Activated naive CD4-positive, alpha-beta T cell treated with anti-CD3 and anti-CD28 coated beads for 36 hours (primary cell): ENCODE measurements at regions not wholly inside any gene's neighbourhood (a gene's known extent, or its start where the extent isn't known, plus 50 kb on each side); places are given as distances from the start of the nearest gene placed in this dataset.
"Not testable (repeated sequence)": the region's sequence is repeated elsewhere in the genome, so short reads cannot be mapped to it uniquely, and the experiment has no call there.

Source experiments
- CTCF ChIA-PET: fragments of 350-600 bp; sonication (Branson Sonifier 250); formaldehyde crosslinking; loops from one replicate; lab custom pipeline; 2021; ENCODE audit warnings: antibody characterized with exemption; lab: Charles Lee
- DNase-seq: peaks from one replicate; pipeline ENCODE4 v3.0.0-alpha.2; 2020
- H3K27ac Mint-ChIP-seq: one replicate; pipeline ENCODE4 v1.8.0; 2021; ENCODE audit warnings: mild to moderate bottlenecking, mixed read lengths
- H3K27me3 Mint-ChIP-seq: one replicate; pipeline ENCODE4 v1.8.0; 2021; ENCODE audit warnings: low read depth, mixed read lengths
- H3K36me3 Mint-ChIP-seq: one replicate; pipeline ENCODE4 v1.8.0; 2021; ENCODE audit warnings: low read depth, mixed read lengths
- H3K4me1 Mint-ChIP-seq: one replicate; pipeline ENCODE4 v1.8.0; 2021; ENCODE audit warnings: low read depth, mixed read lengths
- H3K4me3 Mint-ChIP-seq: one replicate; pipeline ENCODE4 v1.8.0; 2021; ENCODE audit warnings: mild to moderate bottlenecking, moderate library complexity, mixed read lengths
- H3K9me3 Mint-ChIP-seq: one replicate; pipeline ENCODE4 v1.8.0; 2021; ENCODE audit warnings: mixed read lengths
- intact Hi-C: fragments of 100-400 bp; cut with micrococcal nuclease; formaldehyde crosslinking; loops from one replicate; pipeline ENCODE4 v1.15.1; 2023

DNA sequence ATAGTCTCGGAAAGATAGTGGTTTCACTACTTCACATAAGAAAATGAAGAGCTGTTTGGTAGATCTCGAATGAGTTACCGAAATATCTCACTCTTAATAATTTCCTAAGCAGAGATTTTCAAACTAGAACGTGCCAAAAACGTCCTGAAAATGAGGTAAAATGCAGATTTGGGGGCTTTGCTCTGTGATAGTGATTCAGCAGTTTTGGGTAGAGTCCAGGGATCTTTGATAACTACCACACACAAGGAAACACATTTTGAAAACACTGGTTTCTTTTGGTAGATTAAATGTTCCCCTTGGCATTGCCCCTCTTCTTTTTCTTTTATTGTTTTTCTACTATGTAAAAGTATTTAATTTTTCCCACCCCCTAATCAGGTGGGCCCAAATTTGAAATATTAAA, 125.9 kb downstream of the EBLN2 start:
- no peak for DNase-seq
- no peaks in the 10 kb centered on the region for H3K9me3 Mint-ChIP-seq
- peaks cover 12% of the 10 kb centered on the region for H3K27me3 Mint-ChIP-seq
- no peaks in the 10 kb centered on the region for H3K4me1 Mint-ChIP-seq
- no peak overlapping the region for H3K27ac Mint-ChIP-seq
- CTCF ChIA-PET = no interaction called here
- H3K36me3 Mint-ChIP-seq = no peaks in the 10 kb centered on the region
- intact Hi-C loops = no loop called here
- no peak overlapping the region for H3K4me3 Mint-ChIP-seq

GRCh38 chr3:73188707-73189106, 127.2 kb downstream of the EBLN2 start:
- intact Hi-C loops = no loop called here
- Mint-ChIP-seq H3K36me3 (no peaks in the 10 kb centered on the region), H3K4me3 (no peak overlapping the region), H3K27ac (no peak overlapping the region), H3K9me3 (peaks cover 3% of the 10 kb centered on the region), H3K4me1 (no peaks in the 10 kb centered on the region), H3K27me3 (peaks cover 12% of the 10 kb centered on the region)
- DNase-seq = no peak
- CTCF ChIA-PET = no interaction called here

DNA sequence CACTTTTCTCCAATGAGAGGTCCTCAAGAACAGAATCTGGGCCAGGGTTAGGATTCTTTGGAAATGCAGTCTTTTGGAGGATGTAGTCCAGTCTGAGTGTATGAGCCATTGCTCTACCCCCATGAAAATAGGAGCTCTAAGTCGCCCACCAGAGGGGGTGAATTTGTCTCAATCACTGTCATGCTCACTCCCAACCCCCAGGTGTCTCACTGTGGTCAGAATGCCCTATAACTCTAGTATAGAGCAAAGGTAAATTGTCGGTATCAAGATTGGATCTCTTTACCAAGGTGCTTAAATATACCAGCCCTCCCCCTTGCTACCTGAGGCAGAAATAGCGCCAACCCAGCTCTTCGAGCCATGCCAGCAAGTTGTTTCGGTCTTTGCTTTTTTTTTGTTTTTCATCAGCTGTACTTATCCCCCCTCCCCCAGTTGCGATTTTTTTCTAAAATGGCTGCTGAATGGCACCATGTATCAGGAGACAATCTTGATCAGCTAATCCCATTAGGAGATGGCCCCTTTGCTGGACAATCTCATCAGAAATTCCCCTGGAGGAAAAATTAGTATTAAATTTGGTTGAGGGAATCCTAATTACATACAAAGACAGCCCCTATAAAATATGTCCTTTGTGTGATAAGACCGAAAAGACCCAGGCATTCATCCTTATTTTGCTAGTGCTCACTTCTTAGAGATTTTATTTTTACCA, 130.7 kb downstream of the EBLN2 start:
- Mint-ChIP-seq H3K9me3 (peaks cover 5% of the 10 kb centered on the region), H3K27me3 (peaks cover 6% of the 10 kb centered on the region), H3K4me1 (no peaks in the 10 kb centered on the region), H3K27ac (no peak overlapping the region), H3K36me3 (no peaks in the 10 kb centered on the region), H3K4me3 (no peak overlapping the region)
- peak; percentile 5 for DNase-seq
- CTCF ChIA-PET = interaction anchor here (0.7 to 1.2 kb wide), 3 partner anchors 12 to 311 kb away, joined by 4 to 6 read pairs (median 4); no protein-coding TSS in a partner anchor
- intact Hi-C loops = loop anchor here (10.0 kb wide), 1 partner anchor 313 kb away; no protein-coding TSS in a partner anchor

GRCh38 chr3:73193943-73194342, 132.5 kb downstream of the EBLN2 start:
- H3K27me3 Mint-ChIP-seq, CTCF ChIA-PET, H3K4me3 Mint-ChIP-seq, H3K4me1 Mint-ChIP-seq, DNase-seq, H3K9me3 Mint-ChIP-seq, H3K36me3 Mint-ChIP-seq, H3K27ac Mint-ChIP-seq: not testable (repeated sequence)
- intact Hi-C loops = loop anchor here (10.0 kb wide), 1 partner anchor 311 kb away; no protein-coding TSS in a partner anchor

GRCh38 chr3:73197187-73197586, 135.7 kb downstream of the EBLN2 start:
- H3K9me3 Mint-ChIP-seq = peaks cover 5% of the 10 kb centered on the region
- H3K4me3 Mint-ChIP-seq = no peak overlapping the region
- no peaks in the 10 kb centered on the region for H3K36me3 Mint-ChIP-seq
- peaks cover 10% of the 10 kb centered on the region for H3K27me3 Mint-ChIP-seq
- intact Hi-C loops = loop anchor here (10.0 kb wide), 1 partner anchor 308 kb away; no protein-coding TSS in a partner anchor
- no peak overlapping the region for H3K27ac Mint-ChIP-seq
- H3K4me1 Mint-ChIP-seq = no peaks in the 10 kb centered on the region
- no peak for DNase-seq
- CTCF ChIA-PET = no interaction called here

DNA sequence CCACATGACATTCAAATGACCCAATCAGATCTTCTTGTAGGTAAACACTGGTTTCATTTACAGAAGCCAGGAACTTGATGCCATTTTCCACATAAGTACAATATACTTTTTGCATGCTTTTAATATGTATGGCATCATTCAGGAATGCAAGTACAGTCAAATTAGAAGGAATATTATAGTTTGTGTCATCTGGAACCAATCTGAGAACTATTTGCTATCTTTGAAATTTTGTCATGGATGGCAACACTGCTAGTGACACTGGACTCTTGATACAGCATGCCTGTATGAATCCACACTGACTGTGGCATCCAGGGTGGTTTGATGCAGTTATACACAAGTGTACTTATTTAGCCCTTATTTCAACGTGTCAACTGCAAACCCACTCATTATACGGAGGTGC, 141.6 kb downstream of the EBLN2 start:
- Mint-ChIP-seq H3K36me3 (no peaks in the 10 kb centered on the region), H3K9me3 (no peaks in the 10 kb centered on the region), H3K27me3 (peaks cover 8% of the 10 kb centered on the region), H3K4me1 (no peaks in the 10 kb centered on the region), H3K4me3 (no peak overlapping the region), H3K27ac (no peak overlapping the region)
- no peak for DNase-seq
- intact Hi-C loops = no loop called here
- CTCF ChIA-PET = no interaction called here

DNA sequence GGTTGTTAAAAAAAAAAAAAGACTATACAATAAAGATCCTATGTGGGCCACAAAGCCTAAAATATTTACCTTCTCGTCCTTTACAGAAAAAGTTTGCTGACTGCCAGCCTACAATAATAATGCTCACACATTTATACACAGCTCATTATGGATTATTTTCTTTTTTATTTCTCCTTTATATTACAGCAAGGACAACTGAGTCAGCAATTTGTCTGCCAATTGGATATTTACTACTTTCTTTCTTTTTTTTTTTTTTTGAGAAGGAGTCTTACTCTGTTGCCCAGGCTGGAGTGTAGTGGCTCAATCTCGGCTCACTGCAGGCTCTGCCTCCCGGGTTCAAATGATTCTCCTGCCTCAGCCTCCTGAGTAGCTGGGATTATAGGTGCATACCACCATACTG, 142.2 kb downstream of the EBLN2 start:
- intact Hi-C loops = no loop called here

GRCh38 chr3:73204841-73205240, 143.4 kb downstream of the EBLN2 start:
- intact Hi-C loops = no loop called here
- DNase-seq = no peak
- peaks cover 3% of the 10 kb centered on the region for H3K27me3 Mint-ChIP-seq
- H3K27ac Mint-ChIP-seq = no peak overlapping the region
- CTCF ChIA-PET = no interaction called here
- H3K36me3 Mint-ChIP-seq = no peaks in the 10 kb centered on the region
- H3K9me3 Mint-ChIP-seq = no peaks in the 10 kb centered on the region
- no peaks in the 10 kb centered on the region for H3K4me1 Mint-ChIP-seq
- no peak overlapping the region for H3K4me3 Mint-ChIP-seq

More for the DNA sequence above, 142.2 kb downstream of the EBLN2 start:
- H3K27me3 Mint-ChIP-seq = peaks cover 6% of the 10 kb centered on the region
- no peaks in the 10 kb centered on the region for H3K4me1 Mint-ChIP-seq
- H3K9me3 Mint-ChIP-seq = no peaks in the 10 kb centered on the region
- DNase-seq = no peak
- H3K4me3 Mint-ChIP-seq = no peak overlapping the region
- H3K27ac Mint-ChIP-seq = no peak overlapping the region
- H3K36me3 Mint-ChIP-seq = no peaks in the 10 kb centered on the region
- CTCF ChIA-PET = no interaction called here

GRCh38 chr3:73206030-73206429, 144.6 kb downstream of the EBLN2 start:
- Mint-ChIP-seq H3K27ac (no peak overlapping the region), H3K27me3 (no peaks in the 10 kb centered on the region), H3K4me3 (no peak overlapping the region), H3K4me1 (no peaks in the 10 kb centered on the region), H3K36me3 (no peaks in the 10 kb centered on the region), H3K9me3 (no peaks in the 10 kb centered on the region)
- DNase-seq = no peak
- intact Hi-C loops = no loop called here
- CTCF ChIA-PET = no interaction called here

GRCh38 chr3:73207946-73208440, 146.5 kb downstream of the EBLN2 start:
- CTCF ChIA-PET = no interaction called here
- H3K27ac Mint-ChIP-seq = no peak overlapping the region
- no peaks in the 10 kb centered on the region for H3K27me3 Mint-ChIP-seq
- no peak overlapping the region for H3K4me3 Mint-ChIP-seq
- intact Hi-C loops = no loop called here
- no peak for DNase-seq
- H3K36me3 Mint-ChIP-seq = no peaks in the 10 kb centered on the region
- H3K9me3 Mint-ChIP-seq = no peaks in the 10 kb centered on the region
- no peaks in the 10 kb centered on the region for H3K4me1 Mint-ChIP-seq

- H3K27me3 Mint-ChIP-seq = no peaks in the 10 kb centered on the region
- H3K4me1 Mint-ChIP-seq = no peaks in the 10 kb centered on the region
- CTCF ChIA-PET = no interaction called here
- no peak overlapping the region for H3K27ac Mint-ChIP-seq
- no peaks in the 10 kb centered on the region for H3K36me3 Mint-ChIP-seq
- DNase-seq = no peak
- H3K4me3 Mint-ChIP-seq = no peak overlapping the region
- intact Hi-C loops = no loop called here
- H3K9me3 Mint-ChIP-seq = no peaks in the 10 kb centered on the region
These were observed 149.3 kb downstream of the EBLN2 start for GRCh38 chr3:73210759-73211158.

DNA sequence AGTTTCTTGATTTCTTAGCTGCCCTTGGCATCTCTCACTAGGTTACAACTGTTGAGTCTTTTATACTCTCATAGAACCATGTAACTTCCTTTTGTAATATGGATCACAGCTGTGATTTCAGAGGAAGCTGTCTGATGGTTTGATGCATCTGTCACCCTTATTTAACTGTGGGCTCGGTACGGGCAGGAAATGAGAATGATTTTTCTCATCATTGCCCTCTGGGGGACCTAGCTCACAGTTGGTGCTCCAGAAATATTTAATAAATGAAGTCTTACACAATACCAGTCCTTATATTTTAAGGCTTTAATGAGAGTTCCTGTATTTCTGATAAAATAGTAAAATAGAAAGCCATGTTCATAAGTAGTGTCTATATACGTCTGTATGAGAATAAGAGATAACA, 151.2 kb downstream of the EBLN2 start:
- H3K4me3 Mint-ChIP-seq = no peak overlapping the region
- peaks cover 4% of the 10 kb centered on the region for H3K27me3 Mint-ChIP-seq
- no peak overlapping the region for H3K27ac Mint-ChIP-seq
- DNase-seq = no peak
- no peaks in the 10 kb centered on the region for H3K9me3 Mint-ChIP-seq
- H3K36me3 Mint-ChIP-seq = no peaks in the 10 kb centered on the region
- CTCF ChIA-PET = no interaction called here
- H3K4me1 Mint-ChIP-seq = no peaks in the 10 kb centered on the region
- intact Hi-C loops = no loop called here

DNA sequence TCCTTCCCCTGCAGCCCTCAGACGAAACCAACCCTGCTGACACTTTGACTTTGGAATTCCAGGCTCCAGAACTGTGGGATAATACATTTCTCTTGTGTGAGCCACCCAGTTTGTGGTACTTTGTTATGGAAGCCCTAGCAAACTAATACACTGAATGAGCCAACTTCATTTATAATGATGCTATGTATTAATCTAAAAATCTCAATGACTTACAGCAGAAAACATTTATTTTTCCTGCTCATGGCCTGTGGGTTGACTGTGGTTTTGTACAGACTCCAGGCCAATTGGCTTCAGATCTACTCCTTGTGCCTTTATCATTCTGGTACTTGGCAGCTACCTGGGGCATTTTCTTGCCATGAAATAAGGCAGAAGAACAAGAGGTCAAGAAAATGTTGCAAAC, 152.4 kb downstream of the EBLN2 start:
- CTCF ChIA-PET = no interaction called here
- no peaks in the 10 kb centered on the region for H3K4me1 Mint-ChIP-seq
- no peaks in the 10 kb centered on the region for H3K36me3 Mint-ChIP-seq
- no peak overlapping the region for H3K4me3 Mint-ChIP-seq
- no peak overlapping the region for H3K27ac Mint-ChIP-seq
- intact Hi-C loops = no loop called here
- H3K9me3 Mint-ChIP-seq = no peaks in the 10 kb centered on the region
- peaks cover 7% of the 10 kb centered on the region for H3K27me3 Mint-ChIP-seq
- no peak for DNase-seq
